ENCODE measurements at regions not wholly inside any gene's neighbourhood (a gene's known extent, or its start where the extent isn't known, plus 50 kb on each side); places are given as distances from the start of the nearest gene placed in this dataset.

- no peak overlapping the region for H3K4me3 ChIP-seq
- H3K36me3 ChIP-seq = no peaks in the 10 kb centered on the region
- peaks cover 0 to 7% (median 0%) of the 10 kb centered on the region in 3 donors for H3K4me1 ChIP-seq
- intact Hi-C loops (cut with DNase I) = no loop called here
- no peak for DNase-seq
- H3K9me3 ChIP-seq = peaks cover 0 to 14% (median 13%) of the 10 kb centered on the region in 3 donors
- H3K27me3 ChIP-seq = no peaks in the 10 kb centered on the region
- no peak overlapping the region for H3K27ac ChIP-seq
- TF ChIP-seq CTCF (IDR thresholded peaks at IDR 0.05) (no peak), POLR2A (IDR thresholded peaks at IDR 0.05) (no peak)
- 88 to 93% methylated on average over 1 of the region's 1 CpG for WGBS, 2 donors
Observed at GRCh38 chr3:31434819-31435218, 97.9 kb upstream of the STT3B start.

GRCh38 chr3:31436830-31437229, 95.9 kb upstream of the STT3B start:
- Histone ChIP-seq H3K4me1 (peaks cover 0 to 18% (median 0%) of the 10 kb centered on the region in 3 donors), H3K4me3 (no peak overlapping the region), H3K27ac (no peak overlapping the region), H3K27me3 (no peaks in the 10 kb centered on the region), H3K36me3 (no peaks in the 10 kb centered on the region), H3K9me3 (peaks cover 0 to 14% (median 13%) of the 10 kb centered on the region in 3 donors)
- 94% methylated on average over 1 of the region's 1 CpG for WGBS, 2 donors
- TF ChIP-seq POLR2A (IDR thresholded peaks at IDR 0.05) (no peak), CTCF (IDR thresholded peaks at IDR 0.05) (no peak)
- intact Hi-C loops (cut with DNase I) = no loop called here
- DNase-seq = no peak

DNA sequence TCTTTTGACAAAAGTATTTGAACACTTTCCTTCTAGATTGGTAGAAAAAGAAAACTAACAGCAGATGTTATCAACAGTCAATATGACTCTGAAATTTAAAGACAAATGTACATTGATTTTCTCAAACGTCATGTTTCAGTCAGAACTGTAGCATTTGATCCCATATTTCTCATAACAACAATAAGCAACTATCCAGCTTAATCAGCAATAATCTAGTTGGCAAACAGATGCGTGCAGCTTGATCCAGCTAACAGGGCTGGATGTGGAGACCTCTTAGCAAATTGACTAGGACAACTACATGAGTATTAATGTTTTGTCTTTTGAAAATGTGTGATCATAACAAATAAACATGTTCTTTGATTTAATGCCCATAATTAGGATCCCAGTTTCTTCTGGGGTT, 94.0 kb upstream of the STT3B start:
- Histone ChIP-seq H3K4me3 (no peak overlapping the region), H3K36me3 (no peaks in the 10 kb centered on the region), H3K9me3 (peaks cover 0 to 14% (median 13%) of the 10 kb centered on the region in 3 donors), H3K27ac (no peak overlapping the region), H3K4me1 (peaks cover 0 to 11% (median 0%) of the 10 kb centered on the region in 3 donors), H3K27me3 (no peaks in the 10 kb centered on the region)
- intact Hi-C loops (cut with DNase I) = no loop called here
- no peak for TF ChIP-seq CTCF (IDR thresholded peaks at IDR 0.05)
- no peak for TF ChIP-seq POLR2A (IDR thresholded peaks at IDR 0.05)
- DNase-seq = no peak
- 45 to 59% methylated on average over 2 of the region's 2 CpGs for WGBS, 2 donors

DNA sequence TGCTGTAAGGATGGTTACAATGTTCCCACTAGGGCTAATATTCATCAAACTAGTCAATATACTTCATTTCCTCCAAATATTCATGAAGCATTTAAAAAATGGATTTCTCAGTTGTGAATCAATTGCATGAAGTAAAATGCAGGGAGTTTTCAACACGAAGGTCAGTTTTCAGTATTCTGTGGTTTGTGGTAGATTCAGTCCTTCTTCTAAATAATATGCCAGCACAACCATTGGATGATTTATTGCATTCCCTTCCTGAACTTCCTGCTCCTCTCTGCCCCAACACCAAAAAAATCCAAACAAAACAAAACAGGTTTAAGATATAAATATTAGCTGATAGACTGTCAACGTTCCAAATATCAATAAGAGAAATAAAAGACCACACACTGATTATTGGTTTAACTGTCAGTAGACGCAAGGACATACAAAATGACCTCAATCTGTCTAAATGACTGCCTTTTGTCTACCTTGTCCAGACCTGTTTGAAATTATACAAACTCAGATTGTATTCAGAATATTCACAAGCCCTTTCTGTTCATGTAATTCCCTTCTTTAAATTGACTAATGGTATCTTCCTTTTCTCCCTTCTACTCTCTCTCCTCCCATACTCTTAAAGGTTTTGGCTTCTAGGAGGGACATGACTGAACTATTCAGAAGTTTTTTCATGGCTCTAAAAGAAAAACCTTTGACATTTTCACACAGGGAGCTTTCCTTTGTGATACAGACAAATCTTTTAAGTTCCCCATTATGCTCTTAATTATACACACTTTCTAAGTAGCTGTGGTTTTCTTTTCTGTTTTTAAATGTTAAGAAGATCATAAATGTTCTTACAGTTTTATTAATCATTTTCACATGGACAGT, 92.6 kb upstream of the STT3B start:
- Histone ChIP-seq H3K4me1 (peaks cover 0 to 15% (median 0%) of the 10 kb centered on the region in 3 donors), H3K36me3 (no peaks in the 10 kb centered on the region), H3K27me3 (no peaks in the 10 kb centered on the region), H3K27ac (no peak overlapping the region), H3K4me3 (no peak overlapping the region), H3K9me3 (peaks cover 0 to 14% (median 13%) of the 10 kb centered on the region in 3 donors)
- DNase-seq = no peak
- no peak for TF ChIP-seq CTCF (IDR thresholded peaks at IDR 0.05)
- TF ChIP-seq POLR2A (IDR thresholded peaks at IDR 0.05) = no peak
- intact Hi-C loops (cut with DNase I) = no loop called here
- WGBS, 2 donors = 21 to 30% methylated on average over 3 of the region's 3 CpGs

DNA sequence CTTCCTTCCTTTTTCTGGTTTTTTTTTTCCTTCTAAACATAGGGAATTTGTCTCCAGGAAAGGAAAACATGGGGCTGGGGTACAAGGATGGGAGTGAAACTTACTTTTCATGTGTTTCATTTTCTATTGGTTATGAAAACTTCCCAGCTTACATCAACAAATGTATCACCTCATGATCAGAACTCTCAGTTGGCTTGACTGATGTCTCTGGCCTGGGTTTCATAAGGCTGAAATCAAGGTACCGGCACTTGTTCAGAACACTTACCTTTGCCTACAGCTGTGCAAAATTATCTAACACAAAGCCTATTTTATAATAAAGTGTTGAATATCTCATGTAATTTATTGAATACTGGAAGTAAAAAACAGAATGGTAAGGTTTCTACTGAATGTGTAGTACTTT, 91.8 kb upstream of the STT3B start:
- H3K4me3 ChIP-seq = no peak overlapping the region
- peaks cover 0 to 14% (median 13%) of the 10 kb centered on the region in 3 donors for H3K9me3 ChIP-seq
- H3K27me3 ChIP-seq = no peaks in the 10 kb centered on the region
- TF ChIP-seq POLR2A (IDR thresholded peaks at IDR 0.05) = no peak
- TF ChIP-seq CTCF (IDR thresholded peaks at IDR 0.05) = no peak
- H3K27ac ChIP-seq = no peak overlapping the region
- peaks cover 0 to 15% (median 0%) of the 10 kb centered on the region in 3 donors for H3K4me1 ChIP-seq
- intact Hi-C loops (cut with DNase I) = no loop called here
- no peak for DNase-seq
- WGBS, 2 donors = 84 to 100% methylated on average over 1 of the region's 1 CpG
- no peaks in the 10 kb centered on the region for H3K36me3 ChIP-seq

Data from esophagus squamous epithelium (tissue), 5 donors.